ENCODE measurements at regions not wholly inside any gene's neighbourhood (a gene's known extent, or its start where the extent isn't known, plus 50 kb on each side); places are given as distances from the start of the nearest gene placed in this dataset.

GRCh38 chr14:76965232-76965631, 63.3 kb downstream of the IRF2BPL start:
- Histone ChIP-seq H3K4me3 (ENCODE audit: control extremely low read depth in 1 of 5, extremely low read depth in 1 of 5, insufficient read depth in 1 of 5, low read depth in 2 of 5, low read length in 4 of 5) (no peak overlapping the region), H3K79me2 (ENCODE audit: control insufficient read depth, insufficient read depth, low read length) (no peaks in the 10 kb centered on the region), H3K36me3 (replicated peaks in 1 of 2; ENCODE audit: control extremely low read depth in 1 of 2, control insufficient read depth in 1 of 2, extremely low read depth in 1 of 2, insufficient read depth in 2 of 2, low read length in 1 of 2) (no peaks in the 10 kb centered on the region), H3K27me3 (replicated peaks in 1 of 4; ENCODE audit: control extremely low read depth in 1 of 4, control insufficient read depth in 3 of 4, insufficient read depth in 4 of 4, low read length in 3 of 4) (no peaks in the 10 kb centered on the region), H3K27ac (ENCODE audit: low read length in 2 of 2) (no peak overlapping the region), H2AFZ (ENCODE audit: insufficient read depth, low read depth, low read length, poor library complexity, severe bottlenecking) (no peak overlapping the region), H3K4me2 (replicated peaks; ENCODE audit: low read depth, low read length, poor library complexity, severe bottlenecking) (no peak overlapping the region), H3K9me3 (ENCODE audit: control extremely low read depth in 1 of 3, control insufficient read depth in 2 of 3, insufficient read depth in 1 of 3, low read length in 2 of 3) (no peaks in the 10 kb centered on the region), H3K4me1 (ENCODE audit: control insufficient read depth in 2 of 2, insufficient read depth in 2 of 2, low read length in 2 of 2) (peaks cover 31 to 44% of the 10 kb centered on the region in 2 donors), H4K20me1 (ENCODE audit: control insufficient read depth, insufficient read depth, low read length, poor library complexity, severe bottlenecking) (no peaks in the 10 kb centered on the region), H3K9ac (ENCODE audit: low read length) (no peak overlapping the region)
- H3K9me3 Mint-ChIP-seq (ENCODE audit: insufficient read depth) = no peaks in the 10 kb centered on the region
- ChIA-PET CTCF (no interaction called here), POLR2A (interaction anchor here (0.6 kb wide), 1 partner anchor 85 kb away, joined by 5 read pairs; no protein-coding TSS in a partner anchor)
- TF ChIP-seq CTCF (IDR thresholded peaks at IDR 0.05) = no peak
- TF ChIP-seq EZH2 (IDR thresholded peaks at IDR 0.05; ENCODE audit: borderline replicate concordance, insufficient read depth, low read depth, low read length, poor library complexity, severe bottlenecking) = no peak
- DNase-seq (no peak), ATAC-seq (ENCODE audit: low read depth) (no peak)
- no peak overlapping the region for H3K27ac Mint-ChIP-seq
- no peak overlapping the region for H3K4me3 Mint-ChIP-seq
- 98% methylated on average over 5 of the region's 5 CpGs for WGBS (ENCODE audit: insufficient coverage)
- H3K27me3 Mint-ChIP-seq = no peaks in the 10 kb centered on the region
- peaks cover 46% of the 10 kb centered on the region for H3K4me1 Mint-ChIP-seq
- intact Hi-C loops (cut with micrococcal nuclease) = no loop called here

GRCh38 chr14:76964695-76965094, 63.8 kb downstream of the IRF2BPL start:
- no peaks in the 10 kb centered on the region for H4K20me1 ChIP-seq (ENCODE audit: control insufficient read depth, insufficient read depth, low read length, poor library complexity, severe bottlenecking)
- H3K36me3 ChIP-seq (replicated peaks in 1 of 2; ENCODE audit: control extremely low read depth in 1 of 2, control insufficient read depth in 1 of 2, extremely low read depth in 1 of 2, insufficient read depth in 2 of 2, low read length in 1 of 2) = no peaks in the 10 kb centered on the region
- no peaks in the 10 kb centered on the region for H3K27me3 ChIP-seq (replicated peaks in 1 of 4; ENCODE audit: control extremely low read depth in 1 of 4, control insufficient read depth in 3 of 4, insufficient read depth in 4 of 4, low read length in 3 of 4)
- H3K9me3 Mint-ChIP-seq (ENCODE audit: insufficient read depth) = no peaks in the 10 kb centered on the region
- no peak overlapping the region for H3K4me3 Mint-ChIP-seq
- peaks cover 31 to 48% of the 10 kb centered on the region in 2 donors for H3K4me1 ChIP-seq (ENCODE audit: control insufficient read depth in 2 of 2, insufficient read depth in 2 of 2, low read length in 2 of 2)
- H2AFZ ChIP-seq (ENCODE audit: insufficient read depth, low read depth, low read length, poor library complexity, severe bottlenecking) = no peak overlapping the region
- TF ChIP-seq EZH2 (IDR thresholded peaks at IDR 0.05; ENCODE audit: borderline replicate concordance, insufficient read depth, low read depth, low read length, poor library complexity, severe bottlenecking) = no peak
- H3K4me3 ChIP-seq (ENCODE audit: control extremely low read depth in 1 of 5, extremely low read depth in 1 of 5, insufficient read depth in 1 of 5, low read depth in 2 of 5, low read length in 4 of 5) = no peak overlapping the region
- H3K4me1 Mint-ChIP-seq = peaks cover 51% of the 10 kb centered on the region
- no peaks in the 10 kb centered on the region for H3K79me2 ChIP-seq (ENCODE audit: control insufficient read depth, insufficient read depth, low read length)
- DNase-seq (no peak), ATAC-seq (ENCODE audit: low read depth) (no peak)
- H3K27ac Mint-ChIP-seq = peak overlapping the region; percentile 10
- intact Hi-C loops (cut with micrococcal nuclease) = loop anchor here (5.0 kb wide), 2 partner anchors 33 to 493 kb away; partner anchors contain the start of genes AHSA1 and VIPAS39
- no peak overlapping the region for H3K4me2 ChIP-seq (replicated peaks; ENCODE audit: low read depth, low read length, poor library complexity, severe bottlenecking)
- H3K27ac ChIP-seq (ENCODE audit: low read length in 2 of 2) = no peak overlapping the region
- H3K9ac ChIP-seq (ENCODE audit: low read length) = no peak overlapping the region
- ChIA-PET CTCF (interaction anchor here (0.8 kb wide), 1 partner anchor 51 kb away, joined by 4 read pairs; no protein-coding TSS in a partner anchor), POLR2A (no interaction called here)
- no peaks in the 10 kb centered on the region for H3K9me3 ChIP-seq (ENCODE audit: control extremely low read depth in 1 of 3, control insufficient read depth in 2 of 3, insufficient read depth in 1 of 3, low read length in 2 of 3)
- H3K27me3 Mint-ChIP-seq = no peaks in the 10 kb centered on the region
- 95% methylated on average over 4 of the region's 5 CpGs for WGBS (ENCODE audit: insufficient coverage)
